GM12873 (cell line): ENCODE measurements at regions not wholly inside any gene's neighbourhood (a gene's known extent, or its start where the extent isn't known, plus 50 kb on each side); places are given as distances from the start of the nearest gene placed in this dataset.

Experiments
- TF ChIP-seq, protein P1 (sequence below): IDR thresholded peaks from 2 replicates; pipeline ENCODE4 v1.5.1; 2012; ENCODE audit warnings: low read depth, mild to moderate bottlenecking, moderate library complexity, low read length, control low read depth; ENCODE audit not compliant: insufficient read depth; ENCODE audit errors: missing control alignments

GRCh38 chr3:34254285-34254684 lies 455.9 kb downstream of the PDCD6IP start:
- TF ChIP-seq, protein P1, sequence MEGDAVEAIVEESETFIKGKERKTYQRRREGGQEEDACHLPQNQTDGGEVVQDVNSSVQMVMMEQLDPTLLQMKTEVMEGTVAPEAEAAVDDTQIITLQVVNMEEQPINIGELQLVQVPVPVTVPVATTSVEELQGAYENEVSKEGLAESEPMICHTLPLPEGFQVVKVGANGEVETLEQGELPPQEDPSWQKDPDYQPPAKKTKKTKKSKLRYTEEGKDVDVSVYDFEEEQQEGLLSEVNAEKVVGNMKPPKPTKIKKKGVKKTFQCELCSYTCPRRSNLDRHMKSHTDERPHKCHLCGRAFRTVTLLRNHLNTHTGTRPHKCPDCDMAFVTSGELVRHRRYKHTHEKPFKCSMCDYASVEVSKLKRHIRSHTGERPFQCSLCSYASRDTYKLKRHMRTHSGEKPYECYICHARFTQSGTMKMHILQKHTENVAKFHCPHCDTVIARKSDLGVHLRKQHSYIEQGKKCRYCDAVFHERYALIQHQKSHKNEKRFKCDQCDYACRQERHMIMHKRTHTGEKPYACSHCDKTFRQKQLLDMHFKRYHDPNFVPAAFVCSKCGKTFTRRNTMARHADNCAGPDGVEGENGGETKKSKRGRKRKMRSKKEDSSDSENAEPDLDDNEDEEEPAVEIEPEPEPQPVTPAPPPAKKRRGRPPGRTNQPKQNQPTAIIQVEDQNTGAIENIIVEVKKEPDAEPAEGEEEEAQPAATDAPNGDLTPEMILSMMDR, result no peak

GRCh38 chr3:34256021-34256420 lies 457.6 kb downstream of the PDCD6IP start:
- TF ChIP-seq, protein P1, result no peak

GRCh38 chr3:34256791-34257190 lies 458.4 kb downstream of the PDCD6IP start:
- TF ChIP-seq, protein P1, result no peak

DNA sequence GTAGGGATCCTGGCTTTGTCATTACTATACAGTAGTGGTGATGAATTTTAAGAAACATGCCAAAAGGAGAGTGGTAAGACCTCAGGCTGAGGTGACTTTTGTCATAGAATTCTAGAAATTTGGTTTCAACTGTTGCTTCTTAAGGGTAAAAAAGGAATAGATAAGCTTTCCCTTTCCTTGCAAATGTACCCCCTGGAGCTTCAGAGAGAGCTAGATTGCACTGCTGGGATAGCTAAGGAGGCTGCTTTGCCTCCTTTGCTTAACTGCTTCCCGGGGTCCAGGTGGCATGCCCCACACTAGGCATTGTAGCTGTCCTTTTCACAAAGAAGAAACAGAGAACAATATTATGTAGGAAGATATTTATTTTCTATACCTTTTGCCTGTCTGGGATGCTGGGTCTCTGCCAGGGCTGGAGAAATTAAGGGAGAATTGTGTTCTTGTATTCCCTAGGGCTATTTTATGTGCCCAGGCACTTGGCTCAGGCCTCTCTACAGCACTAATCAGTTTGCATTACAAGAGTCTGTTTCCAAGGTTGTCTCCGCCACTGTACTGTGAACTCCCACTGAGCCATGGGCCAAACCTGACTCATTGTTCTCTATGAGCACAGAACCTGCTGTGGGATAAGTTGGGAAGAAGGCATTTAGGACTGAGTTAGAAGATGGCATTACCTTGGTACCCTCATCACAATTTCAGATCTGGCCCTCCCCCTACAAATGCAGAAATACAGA lies 460.0 kb downstream of the PDCD6IP start:
- TF ChIP-seq, protein P1, result no peak

- TF ChIP-seq, protein P1, result peak; percentile 66
These were observed 462.0 kb downstream of the PDCD6IP start for GRCh38 chr3:34260271-34261000.

- TF ChIP-seq, protein P1, result no peak
These were observed 462.6 kb downstream of the PDCD6IP start for GRCh38 chr3:34261001-34261385.

DNA sequence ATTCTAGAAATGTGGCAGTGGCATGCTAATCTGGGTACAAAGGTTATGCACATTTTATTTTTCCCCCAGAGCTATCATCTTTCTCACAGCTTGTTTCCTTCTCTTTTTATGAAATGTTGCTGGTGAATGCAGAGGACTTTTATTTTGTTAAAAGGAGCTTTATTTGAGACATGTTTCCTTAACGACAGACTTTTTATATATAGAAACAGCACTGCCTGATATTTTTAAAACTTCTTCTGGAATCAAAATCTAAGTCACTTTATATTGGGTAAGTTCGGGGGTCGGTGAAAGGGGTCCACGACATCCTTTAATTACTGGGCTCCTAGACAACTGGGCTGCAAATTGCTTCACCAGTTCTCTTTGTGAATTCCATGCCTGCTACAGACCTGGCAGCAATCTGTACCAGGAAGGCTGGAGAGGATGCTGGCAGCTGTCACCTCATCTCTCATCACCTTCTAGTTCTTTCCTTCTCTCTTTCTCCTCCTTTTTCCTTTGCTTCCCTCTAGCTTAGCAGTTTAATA lies 464.7 kb downstream of the PDCD6IP start:
- TF ChIP-seq, protein P1, result no peak
